GM13976 (cell line): ENCODE measurements at regions not wholly inside any gene's neighbourhood (a gene's known extent, or its start where the extent isn't known, plus 50 kb on each side); places are given as distances from the start of the nearest gene placed in this dataset.

Source experiments
- DNase-seq: peaks from one replicate; pipeline ENCODE4 v3.0.0; 2012; ENCODE audit warnings: low spot score
- in situ Hi-C: fragments of 300-500 bp; cut with MboI; formaldehyde crosslinking; loops from one replicate; pipeline ENCODE4 v1.12.0; 2022; ENCODE audit warnings: low sequenced_read_pairs, mixed read lengths, inconsistent platforms; ENCODE audit not compliant: unreplicated experiment
- TF ChIP-seq, protein P1 (sequence below): IDR thresholded peaks from 2 replicates; pipeline ENCODE4 v1.5.1; 2012; ENCODE audit warnings: borderline replicate concordance, mild to moderate bottlenecking; ENCODE audit not compliant: insufficient read depth; ENCODE audit errors: extremely low read depth, missing control alignments, control extremely low read depth

DNA sequence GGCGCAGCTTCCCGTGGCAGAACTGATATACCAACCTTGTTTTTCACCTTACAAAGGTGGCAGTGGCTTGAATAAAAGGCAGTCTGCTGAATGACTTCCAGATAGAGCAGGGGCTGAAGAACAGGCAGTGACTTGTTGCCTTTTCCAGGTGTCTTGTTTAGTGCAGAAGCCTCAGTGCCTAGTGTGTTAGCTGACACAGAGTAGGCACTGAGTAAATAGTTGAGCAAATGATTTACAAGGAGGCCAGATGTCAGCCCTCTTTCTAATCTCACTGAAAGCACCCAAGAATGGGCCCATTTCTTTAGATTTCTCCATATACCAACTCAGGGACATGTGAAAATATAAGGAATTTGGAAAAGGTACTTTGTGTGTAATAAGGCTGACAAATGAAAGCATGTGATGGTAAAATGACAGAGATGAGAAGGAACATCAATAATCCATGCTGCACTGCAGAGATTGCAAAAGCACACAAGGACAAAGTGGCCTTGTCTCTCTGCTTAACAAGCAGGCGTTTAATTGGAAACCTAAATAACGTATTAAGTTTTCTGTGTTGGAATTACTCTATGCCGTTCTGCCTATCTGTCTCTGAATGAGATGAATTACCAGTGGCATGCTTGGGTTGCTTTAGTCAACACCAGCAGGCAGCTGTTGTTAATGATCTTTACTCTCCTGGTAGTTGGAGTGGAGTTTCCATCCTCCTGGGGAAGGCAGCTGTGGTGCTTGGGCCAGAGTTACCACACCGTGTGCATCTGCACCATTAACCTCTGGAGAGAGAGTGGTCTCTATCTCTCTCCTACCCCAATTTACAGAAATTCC lies 360.1 kb upstream of the C9orf72 start:
- no peak for DNase-seq
- in situ Hi-C loops = no loop called here
- TF ChIP-seq, protein P1, sequence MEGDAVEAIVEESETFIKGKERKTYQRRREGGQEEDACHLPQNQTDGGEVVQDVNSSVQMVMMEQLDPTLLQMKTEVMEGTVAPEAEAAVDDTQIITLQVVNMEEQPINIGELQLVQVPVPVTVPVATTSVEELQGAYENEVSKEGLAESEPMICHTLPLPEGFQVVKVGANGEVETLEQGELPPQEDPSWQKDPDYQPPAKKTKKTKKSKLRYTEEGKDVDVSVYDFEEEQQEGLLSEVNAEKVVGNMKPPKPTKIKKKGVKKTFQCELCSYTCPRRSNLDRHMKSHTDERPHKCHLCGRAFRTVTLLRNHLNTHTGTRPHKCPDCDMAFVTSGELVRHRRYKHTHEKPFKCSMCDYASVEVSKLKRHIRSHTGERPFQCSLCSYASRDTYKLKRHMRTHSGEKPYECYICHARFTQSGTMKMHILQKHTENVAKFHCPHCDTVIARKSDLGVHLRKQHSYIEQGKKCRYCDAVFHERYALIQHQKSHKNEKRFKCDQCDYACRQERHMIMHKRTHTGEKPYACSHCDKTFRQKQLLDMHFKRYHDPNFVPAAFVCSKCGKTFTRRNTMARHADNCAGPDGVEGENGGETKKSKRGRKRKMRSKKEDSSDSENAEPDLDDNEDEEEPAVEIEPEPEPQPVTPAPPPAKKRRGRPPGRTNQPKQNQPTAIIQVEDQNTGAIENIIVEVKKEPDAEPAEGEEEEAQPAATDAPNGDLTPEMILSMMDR = no peak

DNA sequence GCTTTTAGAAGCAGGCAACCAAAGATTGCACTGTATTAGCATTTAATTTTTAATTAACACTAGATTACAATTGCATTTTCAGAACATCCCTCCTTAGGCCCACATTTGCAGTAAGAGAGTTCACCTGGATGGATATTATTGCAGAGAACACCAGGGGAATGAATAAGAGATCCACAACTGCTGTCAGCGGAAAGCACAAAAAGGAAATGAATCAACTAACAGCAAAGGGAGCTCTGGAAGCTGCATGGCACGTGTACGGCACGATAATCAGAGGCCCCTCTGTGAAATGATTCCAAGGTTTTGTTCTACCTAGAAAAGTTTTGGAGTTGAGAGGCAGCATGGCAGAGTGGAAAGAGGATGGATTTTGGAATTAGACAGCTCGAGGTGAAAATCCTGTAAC lies 361.2 kb upstream of the C9orf72 start:
- in situ Hi-C loops = no loop called here
- TF ChIP-seq, protein P1 = no peak
- DNase-seq = no peak

DNA sequence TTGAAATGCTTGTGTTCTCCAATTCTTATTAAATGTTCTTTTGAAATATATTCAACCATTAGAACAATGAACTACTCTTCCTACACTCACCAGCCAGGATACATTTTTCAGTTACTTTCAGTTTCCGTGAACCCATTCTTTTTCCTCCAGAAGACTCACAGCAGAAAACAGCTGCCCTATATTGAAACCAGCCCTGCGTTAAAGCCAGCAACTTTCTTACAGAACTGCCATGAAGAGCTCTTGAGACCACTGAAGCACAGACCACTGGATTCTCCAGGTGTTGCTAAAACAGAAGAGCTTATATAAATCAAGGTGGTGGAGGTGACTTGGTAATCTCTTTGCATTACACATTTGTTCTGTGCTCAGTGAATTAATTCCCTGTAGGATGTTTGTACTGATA lies 365.9 kb upstream of the C9orf72 start:
- TF ChIP-seq, protein P1 = no peak
- DNase-seq = no peak
- in situ Hi-C loops = no loop called here

DNA sequence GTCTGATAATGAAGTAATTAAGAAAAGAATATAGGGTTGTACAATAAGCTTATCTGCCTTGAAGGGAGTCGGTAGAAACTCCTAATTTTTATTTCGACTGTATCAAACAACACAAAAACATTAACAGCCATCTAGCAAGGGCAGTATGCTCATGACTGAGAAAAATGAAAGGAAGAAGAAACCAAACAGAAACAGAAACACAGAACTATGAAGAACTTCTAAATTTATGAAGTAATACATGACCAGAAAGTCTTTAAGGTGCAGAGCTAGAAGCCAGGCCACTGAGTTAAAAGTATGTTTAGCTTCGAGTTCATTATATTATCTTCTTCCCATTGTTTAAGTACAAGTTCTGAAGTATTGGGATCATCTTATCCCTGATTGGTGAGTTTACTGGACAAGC lies 367.3 kb upstream of the C9orf72 start:
- TF ChIP-seq, protein P1 = no peak
- no peak for DNase-seq
- in situ Hi-C loops = no loop called here

DNA sequence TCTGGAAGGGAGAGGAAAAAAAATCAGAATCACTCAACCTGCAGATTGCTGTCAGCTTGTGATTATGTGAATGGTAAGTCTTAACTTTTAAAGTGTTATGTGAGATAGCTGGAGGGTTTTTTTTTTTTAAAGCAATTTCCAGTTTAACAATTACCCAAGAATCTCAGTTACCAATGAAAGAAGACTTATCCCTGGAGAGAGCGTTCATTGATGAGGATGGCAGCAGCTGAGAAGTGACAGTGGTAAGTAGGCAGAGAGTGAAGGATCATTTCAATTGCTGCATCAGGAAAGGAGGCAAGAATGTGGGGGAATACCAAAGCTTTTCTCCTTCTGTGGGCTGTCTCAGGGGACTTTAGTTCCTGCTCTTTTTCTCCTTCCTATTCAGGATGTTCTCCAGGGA lies 370.2 kb upstream of the C9orf72 start:
- no peak for DNase-seq
- TF ChIP-seq, protein P1 = no peak
- in situ Hi-C loops = no loop called here

DNA sequence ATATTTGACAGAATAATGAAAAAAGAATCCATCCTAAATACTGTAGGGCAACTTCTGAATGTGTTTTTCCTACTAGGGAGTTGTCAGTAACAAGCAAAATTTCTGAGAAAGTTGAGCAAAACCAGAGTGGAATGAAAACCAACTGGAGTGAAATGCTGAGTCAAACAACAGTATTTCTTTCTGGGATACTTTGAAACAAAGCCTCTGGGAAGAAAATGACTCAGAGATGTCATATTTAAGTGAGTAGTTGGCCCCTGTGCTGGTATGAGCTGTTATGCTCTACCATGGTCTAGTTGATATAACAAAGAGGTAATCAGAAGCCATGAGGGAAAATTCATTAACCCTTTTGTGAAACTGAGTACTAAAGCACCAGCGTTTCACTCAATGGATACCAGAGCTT lies 372.1 kb upstream of the C9orf72 start:
- in situ Hi-C loops = no loop called here
- TF ChIP-seq, protein P1 = no peak
- DNase-seq = no peak
